ENCODE measurements at regions not wholly inside any gene's neighbourhood (a gene's known extent, or its start where the extent isn't known, plus 50 kb on each side); places are given as distances from the start of the nearest gene placed in this dataset.
"Not testable (repeated sequence)": the region's sequence is repeated elsewhere in the genome, so short reads cannot be mapped to it uniquely, and the experiment has no call there.

DNA sequence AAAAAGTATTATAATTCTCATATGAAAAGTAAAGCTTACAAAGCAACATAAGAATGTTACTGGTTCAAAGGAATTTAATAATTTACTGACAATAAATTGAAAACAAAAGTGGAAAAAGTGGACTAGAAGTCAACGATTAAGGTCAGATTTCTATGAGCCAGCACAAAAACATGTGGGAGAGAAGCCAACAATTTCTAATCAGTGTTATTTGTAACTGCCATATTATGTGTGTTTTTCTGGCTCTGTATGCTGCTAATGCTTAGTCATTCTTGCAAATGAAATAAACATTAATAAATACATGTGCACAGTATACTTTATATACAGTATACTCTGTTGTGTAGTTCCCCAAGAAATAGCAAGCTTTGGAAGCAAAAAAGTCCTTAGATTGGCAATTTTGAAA lies 301.3 kb upstream of the RGPD4 start:
- H3K36me3 ChIP-seq (ENCODE audit: control insufficient read depth, insufficient read depth, low read length) = no peaks in the 10 kb centered on the region
- peak; percentile 81 for DNase-seq
- no peaks in the 10 kb centered on the region for H3K9me3 ChIP-seq (replicated peaks; ENCODE audit: control insufficient read depth, low read depth, low read length)
- WGBS (ENCODE audit: insufficient coverage) = no CpG with 5 or more reads among the region's 1 CpG
- no peak overlapping the region for H3K4me3 ChIP-seq (ENCODE audit: low read length)
- H3K27me3 ChIP-seq (ENCODE audit: control insufficient read depth, insufficient read depth, low read length) = no peaks in the 10 kb centered on the region
- no peak overlapping the region for H3K27ac ChIP-seq (ENCODE audit: low read length)
- H3K4me1 ChIP-seq (ENCODE audit: control insufficient read depth, insufficient read depth, low read length) = no peaks in the 10 kb centered on the region

DNA sequence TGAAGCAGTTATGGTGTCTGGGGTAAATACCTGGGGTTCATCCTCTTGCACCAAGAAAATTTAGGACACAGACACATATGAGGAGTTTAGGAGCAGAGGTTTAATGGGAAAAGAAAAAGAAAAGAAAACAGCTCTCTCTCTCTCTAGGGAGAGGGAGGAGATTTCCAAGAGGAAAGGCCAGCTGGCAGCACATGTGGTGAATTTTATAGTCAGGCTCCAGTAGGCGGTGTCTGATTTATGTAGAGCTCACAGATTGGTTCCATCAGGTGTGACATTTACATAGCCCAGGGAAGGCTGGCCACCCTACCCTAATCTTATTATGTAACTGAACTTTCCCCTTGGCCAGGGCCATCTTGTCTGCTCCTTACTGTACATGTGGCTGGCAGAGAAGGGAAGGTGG lies 297.5 kb upstream of the RGPD4 start:
- no peaks in the 10 kb centered on the region for H3K27me3 ChIP-seq (ENCODE audit: control insufficient read depth, insufficient read depth, low read length)
- H3K9me3 ChIP-seq (replicated peaks; ENCODE audit: control insufficient read depth, low read depth, low read length) = no peaks in the 10 kb centered on the region
- WGBS (ENCODE audit: insufficient coverage) = no CpG with 5 or more reads among the region's 1 CpG
- H3K36me3 ChIP-seq (ENCODE audit: control insufficient read depth, insufficient read depth, low read length) = no peaks in the 10 kb centered on the region
- DNase-seq = peak; percentile 92
- H3K27ac ChIP-seq (ENCODE audit: low read length) = peak overlapping the region; percentile 50
- no peak overlapping the region for H3K4me3 ChIP-seq (ENCODE audit: low read length)
- H3K4me1 ChIP-seq (ENCODE audit: control insufficient read depth, insufficient read depth, low read length) = no peaks in the 10 kb centered on the region

DNA sequence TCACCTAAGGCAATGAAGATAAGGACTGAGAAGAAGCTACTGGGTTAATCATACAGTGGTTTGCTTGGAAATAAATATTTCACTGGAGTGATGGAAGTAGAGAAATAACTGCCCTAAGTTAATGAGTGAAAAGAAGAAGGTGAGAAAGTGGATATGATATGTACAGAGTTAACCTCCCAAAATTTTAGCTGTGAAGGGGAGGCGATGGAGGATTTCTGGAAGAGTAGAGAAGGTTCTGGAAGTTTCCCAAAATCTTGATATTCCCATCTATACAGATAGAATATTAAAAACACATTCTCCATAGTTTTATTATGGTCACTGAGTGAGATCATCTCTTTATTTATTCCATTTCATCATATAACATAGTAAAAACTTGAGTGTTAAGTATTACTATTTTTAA lies 296.6 kb upstream of the RGPD4 start:
- DNase-seq = peak; percentile 83
- no peaks in the 10 kb centered on the region for H3K27me3 ChIP-seq (ENCODE audit: control insufficient read depth, insufficient read depth, low read length)
- peak overlapping the region; percentile 21 for H3K4me3 ChIP-seq (ENCODE audit: low read length)
- H3K9me3 ChIP-seq (replicated peaks; ENCODE audit: control insufficient read depth, low read depth, low read length) = no peaks in the 10 kb centered on the region
- no CpG with 5 or more reads among the region's 1 CpG for WGBS (ENCODE audit: insufficient coverage)
- H3K4me1 ChIP-seq (ENCODE audit: control insufficient read depth, insufficient read depth, low read length) = no peaks in the 10 kb centered on the region
- H3K36me3 ChIP-seq (ENCODE audit: control insufficient read depth, insufficient read depth, low read length) = no peaks in the 10 kb centered on the region
- H3K27ac ChIP-seq (ENCODE audit: low read length) = peak overlapping the region; percentile 33

DNA sequence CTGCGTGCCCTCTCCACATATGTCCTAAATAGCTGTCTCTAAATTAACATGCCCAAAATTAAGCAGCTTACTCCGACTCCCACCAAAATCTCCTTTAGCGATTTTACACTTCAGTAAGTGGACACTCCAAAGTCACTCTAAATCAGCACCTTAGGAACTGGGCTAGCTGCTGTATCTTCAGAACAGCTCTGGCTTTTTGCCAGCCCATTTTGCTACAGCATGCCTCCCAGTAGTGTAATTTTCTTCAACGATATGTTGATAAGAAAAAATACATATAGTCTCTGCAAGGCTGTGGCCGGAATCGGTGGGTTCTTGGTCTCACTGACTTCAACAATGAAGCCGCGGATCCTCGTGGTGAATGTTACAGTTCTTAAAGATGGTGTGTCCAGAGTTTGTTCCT lies 291.8 kb upstream of the RGPD4 start:
- no peaks in the 10 kb centered on the region for H3K4me1 ChIP-seq (ENCODE audit: control insufficient read depth, insufficient read depth, low read length)
- H3K36me3 ChIP-seq (ENCODE audit: control insufficient read depth, insufficient read depth, low read length) = no peaks in the 10 kb centered on the region
- H3K9me3 ChIP-seq (replicated peaks; ENCODE audit: control insufficient read depth, low read depth, low read length) = no peaks in the 10 kb centered on the region
- 96% methylated on average over 6 of the region's 9 CpGs for WGBS (ENCODE audit: insufficient coverage)
- no peak overlapping the region for H3K4me3 ChIP-seq (ENCODE audit: low read length)
- H3K27ac ChIP-seq (ENCODE audit: low read length) = no peak overlapping the region
- no peaks in the 10 kb centered on the region for H3K27me3 ChIP-seq (ENCODE audit: control insufficient read depth, insufficient read depth, low read length)
- DNase-seq = no peak

DNA sequence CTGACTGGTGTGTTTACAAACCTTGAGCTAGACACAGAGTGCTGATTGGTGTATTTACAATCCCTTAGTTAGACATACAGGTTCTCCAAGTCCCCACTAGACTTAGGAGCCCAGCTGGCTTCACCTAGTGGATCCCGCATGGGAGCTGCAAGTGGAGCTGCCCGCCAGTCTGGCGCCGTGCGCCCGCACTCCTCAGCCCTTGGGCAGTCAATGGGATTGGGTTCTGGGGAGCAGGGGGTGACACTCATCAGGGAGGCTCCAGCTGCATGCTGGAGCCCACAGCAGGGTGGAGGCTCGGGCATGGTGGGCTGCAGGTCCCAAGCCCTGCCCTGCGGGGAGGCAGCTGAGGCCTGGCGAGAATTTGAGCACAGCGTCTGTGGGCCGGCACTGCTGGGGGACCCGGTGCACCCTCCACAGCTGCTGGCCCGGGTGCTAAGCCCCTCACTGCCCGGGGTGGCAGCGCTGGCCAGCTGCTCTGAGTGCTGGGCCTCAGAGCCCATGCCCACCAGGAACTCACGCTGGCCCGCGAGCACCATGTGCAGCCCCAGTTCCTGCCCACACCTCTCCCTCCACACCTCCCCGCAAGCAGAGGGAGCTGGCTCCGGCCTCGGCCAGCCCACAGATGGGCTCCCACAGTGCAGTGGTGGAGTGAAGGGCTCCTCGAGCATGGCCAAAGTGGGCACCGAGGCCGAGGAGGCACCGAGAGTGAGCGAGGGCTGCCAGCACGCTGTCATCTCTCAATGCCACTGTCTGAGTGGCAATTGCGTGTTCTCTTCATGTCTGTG lies 290.6 kb upstream of the RGPD4 start:
- H3K27ac ChIP-seq (ENCODE audit: low read length); H3K4me3 ChIP-seq (ENCODE audit: low read length); H3K4me1 ChIP-seq (ENCODE audit: control insufficient read depth, insufficient read depth, low read length); H3K9me3 ChIP-seq (replicated peaks; ENCODE audit: control insufficient read depth, low read depth, low read length); H3K36me3 ChIP-seq (ENCODE audit: control insufficient read depth, insufficient read depth, low read length); H3K27me3 ChIP-seq (ENCODE audit: control insufficient read depth, insufficient read depth, low read length); DNase-seq: not testable (repeated sequence)
- 98% methylated on average over 15 of the region's 28 CpGs for WGBS (ENCODE audit: insufficient coverage)

DNA sequence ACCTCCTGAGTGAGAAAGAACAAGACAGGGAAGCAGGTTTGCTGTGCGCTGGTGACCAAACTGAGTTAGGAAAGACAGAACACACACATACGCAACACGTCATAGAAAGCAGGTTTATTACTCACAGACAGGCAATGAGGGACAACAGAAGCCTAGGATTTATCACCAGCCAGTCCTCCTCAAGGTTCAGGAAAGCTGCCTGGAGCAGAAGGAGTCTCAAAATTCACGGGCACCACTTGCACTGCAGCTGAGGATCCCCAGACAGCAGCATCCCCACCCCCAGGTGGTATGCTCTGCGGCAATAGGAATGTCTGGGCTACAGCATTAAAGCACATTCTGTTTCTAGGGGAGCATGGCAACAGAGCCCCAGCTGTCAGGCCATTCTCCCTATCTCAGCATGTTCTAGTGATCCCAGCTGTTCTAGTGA lies 284.4 kb upstream of the RGPD4 start:
- Histone ChIP-seq H3K27ac (ENCODE audit: low read length) (peak overlapping the region; percentile 84), H3K27me3 (ENCODE audit: control insufficient read depth, insufficient read depth, low read length) (no peaks in the 10 kb centered on the region), H3K4me1 (ENCODE audit: control insufficient read depth, insufficient read depth, low read length) (peaks cover 7% of the 10 kb centered on the region), H3K9me3 (replicated peaks; ENCODE audit: control insufficient read depth, low read depth, low read length) (no peaks in the 10 kb centered on the region), H3K4me3 (ENCODE audit: low read length) (peak overlapping the region; percentile 17), H3K36me3 (ENCODE audit: control insufficient read depth, insufficient read depth, low read length) (no peaks in the 10 kb centered on the region)
- 7% methylated on average over 2 of the region's 5 CpGs for WGBS (ENCODE audit: insufficient coverage)
- DNase-seq = peak; percentile 70

DNA sequence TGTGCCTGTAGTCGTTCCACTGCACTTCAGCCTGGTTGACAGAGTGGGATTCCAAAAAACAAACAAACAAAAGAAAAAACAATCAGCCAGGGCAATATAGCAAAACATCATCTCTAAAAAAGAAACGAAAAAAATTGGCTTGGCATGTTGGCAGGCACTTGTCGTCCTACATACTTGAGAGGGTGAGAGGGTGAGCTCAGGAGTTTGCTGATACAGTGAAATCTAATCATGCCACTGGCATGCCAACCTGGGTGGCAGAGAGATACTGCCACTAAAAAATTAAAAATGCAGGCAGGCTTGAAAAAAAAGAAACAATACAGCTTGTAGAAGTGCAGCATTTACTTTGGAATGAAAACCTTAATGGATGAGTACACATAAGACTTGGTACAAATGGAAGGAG lies 282.9 kb upstream of the RGPD4 start:
- no peaks in the 10 kb centered on the region for H3K27me3 ChIP-seq (ENCODE audit: control insufficient read depth, insufficient read depth, low read length)
- no peak overlapping the region for H3K27ac ChIP-seq (ENCODE audit: low read length)
- no peaks in the 10 kb centered on the region for H3K9me3 ChIP-seq (replicated peaks; ENCODE audit: control insufficient read depth, low read depth, low read length)
- WGBS (ENCODE audit: insufficient coverage) = 100% methylated on average over 1 of the region's 3 CpGs
- no peaks in the 10 kb centered on the region for H3K36me3 ChIP-seq (ENCODE audit: control insufficient read depth, insufficient read depth, low read length)
- H3K4me1 ChIP-seq (ENCODE audit: control insufficient read depth, insufficient read depth, low read length) = peaks cover 7% of the 10 kb centered on the region
- peak; percentile 16 for DNase-seq
- H3K4me3 ChIP-seq (ENCODE audit: low read length) = no peak overlapping the region

DNA sequence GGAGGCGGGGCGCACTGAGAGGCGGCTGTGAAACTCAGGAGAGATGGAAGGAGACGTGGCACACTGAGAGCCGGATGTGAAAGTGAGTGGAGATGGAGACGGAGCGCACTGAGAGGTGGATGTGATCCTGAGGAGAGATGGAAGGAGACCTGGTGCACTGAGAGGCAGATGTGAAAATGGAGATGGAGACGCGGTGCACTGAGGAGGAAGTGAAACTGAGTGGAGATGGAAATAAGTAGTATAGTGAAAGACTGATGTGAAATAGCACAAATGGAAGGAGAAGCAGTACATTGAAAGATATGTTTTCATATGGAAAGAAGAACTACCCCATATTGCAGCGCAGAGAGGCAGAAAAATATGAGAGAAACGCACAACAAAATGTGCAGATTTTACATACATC lies 281.6 kb upstream of the RGPD4 start:
- WGBS (ENCODE audit: insufficient coverage) = 91% methylated on average over 9 of the region's 11 CpGs
- no peaks in the 10 kb centered on the region for H3K27me3 ChIP-seq (ENCODE audit: control insufficient read depth, insufficient read depth, low read length)
- no peak overlapping the region for H3K4me3 ChIP-seq (ENCODE audit: low read length)
- H3K27ac ChIP-seq (ENCODE audit: low read length) = no peak overlapping the region
- DNase-seq = no peak
- H3K4me1 ChIP-seq (ENCODE audit: control insufficient read depth, insufficient read depth, low read length) = peaks cover 7% of the 10 kb centered on the region
- no peaks in the 10 kb centered on the region for H3K9me3 ChIP-seq (replicated peaks; ENCODE audit: control insufficient read depth, low read depth, low read length)
- no peaks in the 10 kb centered on the region for H3K36me3 ChIP-seq (ENCODE audit: control insufficient read depth, insufficient read depth, low read length)

DNA sequence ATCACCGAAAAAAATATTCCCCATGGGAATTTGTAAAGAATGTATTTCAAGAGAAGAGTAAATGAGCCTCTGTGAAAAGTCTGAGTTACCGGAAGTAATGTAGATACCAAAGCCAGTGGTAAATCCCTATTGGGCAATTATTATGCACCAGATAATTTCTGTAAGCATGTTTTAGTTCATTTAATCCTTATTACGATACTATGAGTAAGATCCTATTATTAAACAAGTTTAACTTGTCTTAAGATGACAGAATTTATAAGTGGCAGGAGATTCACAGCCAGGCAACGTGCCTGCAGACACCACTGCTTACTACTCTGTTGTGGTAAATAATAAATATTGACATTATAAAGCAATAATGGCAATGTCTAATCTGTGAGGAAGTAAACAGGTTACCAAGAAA lies 280.8 kb upstream of the RGPD4 start:
- H3K4me3 ChIP-seq (ENCODE audit: low read length) = no peak overlapping the region
- H3K4me1 ChIP-seq (ENCODE audit: control insufficient read depth, insufficient read depth, low read length) = peaks cover 7% of the 10 kb centered on the region
- H3K27ac ChIP-seq (ENCODE audit: low read length) = no peak overlapping the region
- DNase-seq = peak; percentile 15
- WGBS (ENCODE audit: insufficient coverage) = no CpG with 5 or more reads among the region's 4 CpGs
- H3K9me3 ChIP-seq (replicated peaks; ENCODE audit: control insufficient read depth, low read depth, low read length) = no peaks in the 10 kb centered on the region
- no peaks in the 10 kb centered on the region for H3K27me3 ChIP-seq (ENCODE audit: control insufficient read depth, insufficient read depth, low read length)
- no peaks in the 10 kb centered on the region for H3K36me3 ChIP-seq (ENCODE audit: control insufficient read depth, insufficient read depth, low read length)

DNA sequence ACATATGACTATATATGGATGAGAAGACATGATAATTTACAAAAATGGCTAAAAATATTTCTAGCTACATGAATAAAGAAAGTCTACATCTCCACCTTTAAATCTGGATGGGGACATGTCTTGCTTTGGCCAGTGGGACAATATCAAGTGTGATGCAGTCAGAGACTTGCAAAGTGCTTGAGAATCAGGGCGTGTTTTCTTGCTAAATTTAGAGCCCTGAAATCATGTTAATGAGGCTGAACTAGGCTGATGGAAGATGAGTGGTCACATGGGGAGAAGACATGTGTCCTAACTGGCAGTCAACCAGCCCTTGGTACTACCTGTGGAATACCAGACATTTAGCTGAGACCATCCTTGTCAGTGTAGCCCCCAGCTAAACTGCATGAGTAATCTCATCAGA lies 278.5 kb upstream of the RGPD4 start:
- Histone ChIP-seq H3K4me3 (ENCODE audit: low read length) (no peak overlapping the region), H3K27me3 (ENCODE audit: control insufficient read depth, insufficient read depth, low read length) (no peaks in the 10 kb centered on the region), H3K27ac (ENCODE audit: low read length) (no peak overlapping the region), H3K36me3 (ENCODE audit: control insufficient read depth, insufficient read depth, low read length) (no peaks in the 10 kb centered on the region), H3K4me1 (ENCODE audit: control insufficient read depth, insufficient read depth, low read length) (no peaks in the 10 kb centered on the region), H3K9me3 (replicated peaks; ENCODE audit: control insufficient read depth, low read depth, low read length) (no peaks in the 10 kb centered on the region)
- WGBS (ENCODE audit: insufficient coverage) = 83% methylated on average over 1 of the region's 1 CpG
- DNase-seq = no peak

DNA sequence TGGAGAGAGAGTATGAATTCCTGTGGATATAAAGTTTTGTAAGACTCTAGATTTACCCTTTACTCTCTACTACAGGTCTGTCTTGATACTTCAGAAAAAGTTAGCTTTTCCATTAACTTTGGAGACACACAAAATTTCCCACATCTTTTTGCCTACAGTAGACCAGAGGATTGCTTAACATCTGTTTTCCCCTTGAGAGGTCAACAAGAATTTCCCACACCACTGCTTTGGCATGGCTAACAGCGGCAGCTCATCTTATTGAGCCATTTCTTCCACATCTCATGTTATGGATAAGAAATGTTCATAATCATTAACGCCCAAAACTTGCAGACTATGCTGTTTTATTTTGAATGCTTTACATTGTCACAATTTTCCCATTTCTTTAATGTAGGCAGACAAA lies 273.6 kb upstream of the RGPD4 start:
- H3K27me3 ChIP-seq (ENCODE audit: control insufficient read depth, insufficient read depth, low read length) = no peaks in the 10 kb centered on the region
- no peak for DNase-seq
- no CpG with 5 or more reads among the region's 2 CpGs for WGBS (ENCODE audit: insufficient coverage)
- H3K4me3 ChIP-seq (ENCODE audit: low read length) = no peak overlapping the region
- no peaks in the 10 kb centered on the region for H3K36me3 ChIP-seq (ENCODE audit: control insufficient read depth, insufficient read depth, low read length)
- H3K27ac ChIP-seq (ENCODE audit: low read length) = no peak overlapping the region
- H3K9me3 ChIP-seq (replicated peaks; ENCODE audit: control insufficient read depth, low read depth, low read length) = peaks cover 12% of the 10 kb centered on the region
- H3K4me1 ChIP-seq (ENCODE audit: control insufficient read depth, insufficient read depth, low read length) = no peaks in the 10 kb centered on the region
